ENCODE measurements at regions not wholly inside any gene's neighbourhood (a gene's known extent, or its start where the extent isn't known, plus 50 kb on each side); places are given as distances from the start of the nearest gene placed in this dataset.

DNA sequence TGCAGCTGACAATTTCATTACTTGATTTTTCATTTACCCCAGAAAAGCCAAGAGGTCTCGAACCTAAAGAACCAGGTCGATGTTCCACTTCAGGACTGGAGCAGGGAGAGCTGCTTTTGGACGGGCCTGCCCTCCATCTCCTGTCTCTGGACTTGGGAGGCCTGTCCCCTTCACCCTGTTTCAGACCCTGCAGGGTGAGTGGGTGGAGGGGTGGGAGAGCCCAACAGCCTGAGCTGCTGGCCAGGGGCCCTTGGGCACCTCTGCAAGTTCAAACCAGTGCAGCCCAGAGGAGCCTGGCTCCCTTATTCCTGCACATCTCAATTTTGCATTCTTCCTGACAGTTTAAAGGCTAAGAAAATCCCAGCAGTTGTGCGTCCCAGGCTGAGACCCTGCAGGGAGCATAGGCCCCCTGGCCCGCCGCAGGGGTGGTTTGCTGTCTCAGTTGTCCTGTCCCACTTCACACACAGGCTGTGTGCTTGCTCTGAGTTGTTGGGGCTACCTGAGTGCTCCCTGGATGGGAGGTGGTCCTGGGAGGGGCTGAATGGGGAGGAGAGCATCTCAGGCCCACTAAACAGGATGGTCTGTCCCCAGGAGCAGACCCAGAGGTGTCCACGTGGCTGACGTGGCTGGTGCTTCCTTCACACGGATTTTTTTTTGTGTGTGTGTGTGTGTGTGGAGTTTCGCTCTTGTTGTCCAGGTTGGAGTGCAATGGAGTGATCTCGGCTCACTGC, 443.7 kb downstream of the PTPRU start:
- TF ChIP-seq, protein P1, sequence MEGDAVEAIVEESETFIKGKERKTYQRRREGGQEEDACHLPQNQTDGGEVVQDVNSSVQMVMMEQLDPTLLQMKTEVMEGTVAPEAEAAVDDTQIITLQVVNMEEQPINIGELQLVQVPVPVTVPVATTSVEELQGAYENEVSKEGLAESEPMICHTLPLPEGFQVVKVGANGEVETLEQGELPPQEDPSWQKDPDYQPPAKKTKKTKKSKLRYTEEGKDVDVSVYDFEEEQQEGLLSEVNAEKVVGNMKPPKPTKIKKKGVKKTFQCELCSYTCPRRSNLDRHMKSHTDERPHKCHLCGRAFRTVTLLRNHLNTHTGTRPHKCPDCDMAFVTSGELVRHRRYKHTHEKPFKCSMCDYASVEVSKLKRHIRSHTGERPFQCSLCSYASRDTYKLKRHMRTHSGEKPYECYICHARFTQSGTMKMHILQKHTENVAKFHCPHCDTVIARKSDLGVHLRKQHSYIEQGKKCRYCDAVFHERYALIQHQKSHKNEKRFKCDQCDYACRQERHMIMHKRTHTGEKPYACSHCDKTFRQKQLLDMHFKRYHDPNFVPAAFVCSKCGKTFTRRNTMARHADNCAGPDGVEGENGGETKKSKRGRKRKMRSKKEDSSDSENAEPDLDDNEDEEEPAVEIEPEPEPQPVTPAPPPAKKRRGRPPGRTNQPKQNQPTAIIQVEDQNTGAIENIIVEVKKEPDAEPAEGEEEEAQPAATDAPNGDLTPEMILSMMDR (IDR thresholded peaks at IDR 0.05; ENCODE audit: insufficient read depth, low read depth, low read length): no peak
- TF ChIP-seq EZH2 (IDR thresholded peaks at IDR 0.05; ENCODE audit: insufficient read depth, low read length): no peak
